ENCODE measurements at regions not wholly inside any gene's neighbourhood (a gene's known extent, or its start where the extent isn't known, plus 50 kb on each side); places are given as distances from the start of the nearest gene placed in this dataset.

- no peak for TF ChIP-seq POLR2A (IDR thresholded peaks at IDR 0.05)
- TF ChIP-seq, protein P1, sequence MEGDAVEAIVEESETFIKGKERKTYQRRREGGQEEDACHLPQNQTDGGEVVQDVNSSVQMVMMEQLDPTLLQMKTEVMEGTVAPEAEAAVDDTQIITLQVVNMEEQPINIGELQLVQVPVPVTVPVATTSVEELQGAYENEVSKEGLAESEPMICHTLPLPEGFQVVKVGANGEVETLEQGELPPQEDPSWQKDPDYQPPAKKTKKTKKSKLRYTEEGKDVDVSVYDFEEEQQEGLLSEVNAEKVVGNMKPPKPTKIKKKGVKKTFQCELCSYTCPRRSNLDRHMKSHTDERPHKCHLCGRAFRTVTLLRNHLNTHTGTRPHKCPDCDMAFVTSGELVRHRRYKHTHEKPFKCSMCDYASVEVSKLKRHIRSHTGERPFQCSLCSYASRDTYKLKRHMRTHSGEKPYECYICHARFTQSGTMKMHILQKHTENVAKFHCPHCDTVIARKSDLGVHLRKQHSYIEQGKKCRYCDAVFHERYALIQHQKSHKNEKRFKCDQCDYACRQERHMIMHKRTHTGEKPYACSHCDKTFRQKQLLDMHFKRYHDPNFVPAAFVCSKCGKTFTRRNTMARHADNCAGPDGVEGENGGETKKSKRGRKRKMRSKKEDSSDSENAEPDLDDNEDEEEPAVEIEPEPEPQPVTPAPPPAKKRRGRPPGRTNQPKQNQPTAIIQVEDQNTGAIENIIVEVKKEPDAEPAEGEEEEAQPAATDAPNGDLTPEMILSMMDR (IDR thresholded peaks at IDR 0.05) = no peak
Measured at GRCh38 chr2:122804494-122804893, 1049.0 kb downstream of the TSN start.

Measured in Peyer's patch (tissue), 4 donors.